Lower leg skin (tissue), 4 donors: ENCODE measurements at regions not wholly inside any gene's neighbourhood (a gene's known extent, or its start where the extent isn't known, plus 50 kb on each side); places are given as distances from the start of the nearest gene placed in this dataset.
"Not testable (repeated sequence)": the region's sequence is repeated elsewhere in the genome, so short reads cannot be mapped to it uniquely, and the experiment has no call there.

ENCODE experiments used
- DNase-seq, 2 donors: peaks; one replicate each; pipeline ENCODE4 v3.0.0-alpha.2; 2019; ENCODE audit warnings: low spot score in 2 of 2
- H3K4me3 ChIP-seq: fragments of 200-600 bp; sonication (generic); 2 replicates; pipeline ENCODE4 v1.5.1; 2017; ENCODE audit warnings: mild to moderate bottlenecking, low read depth; ENCODE audit not compliant: poor library complexity, severe bottlenecking
- CTCF ChIP-seq, 3 donors: fragments of 450-650 bp; IDR thresholded peaks; one replicate each; pipeline ENCODE4 v1.5.1; 2016; ENCODE audit warnings: antibody characterized with exemption in 3 of 3, mild to moderate bottlenecking in 3 of 3, moderate library complexity in 2 of 3
- POLR2A ChIP-seq, 2 donors: fragments of 450-650 bp; IDR thresholded peaks; one replicate each; pipeline ENCODE4 v1.6.1; 2016 to 2017; ENCODE audit warnings: antibody characterized with exemption in 2 of 2, mild to moderate bottlenecking in 1 of 2, moderate library complexity in 1 of 2
- WGBS, 2 donors: methylation state at CpG; one replicate each; pipeline ENCODE4 v1.1.5; 2018; 5-methylcytosine and 5-hydroxymethylcytosine counted together
- intact Hi-C: fragments of 100-400 bp; cut with DNase I; formaldehyde crosslinking; loops from one replicate; pipeline ENCODE4 v1.15.0; 2023; ENCODE audit warnings: low total_unique reads

- no peak for DNase-seq
- intact Hi-C loops, result no loop called here
- no peak for TF ChIP-seq CTCF (IDR thresholded peaks at IDR 0.05)
- no peak for TF ChIP-seq POLR2A (IDR thresholded peaks at IDR 0.05)
- no peak overlapping the region for H3K4me3 ChIP-seq
- WGBS, 2 donors, result 80 to 85% methylated on average over 4 of the region's 4 CpGs
Measured at GRCh38 chr20:8994045-8994444, 74.8 kb upstream of the PLCB4 start.

DNA sequence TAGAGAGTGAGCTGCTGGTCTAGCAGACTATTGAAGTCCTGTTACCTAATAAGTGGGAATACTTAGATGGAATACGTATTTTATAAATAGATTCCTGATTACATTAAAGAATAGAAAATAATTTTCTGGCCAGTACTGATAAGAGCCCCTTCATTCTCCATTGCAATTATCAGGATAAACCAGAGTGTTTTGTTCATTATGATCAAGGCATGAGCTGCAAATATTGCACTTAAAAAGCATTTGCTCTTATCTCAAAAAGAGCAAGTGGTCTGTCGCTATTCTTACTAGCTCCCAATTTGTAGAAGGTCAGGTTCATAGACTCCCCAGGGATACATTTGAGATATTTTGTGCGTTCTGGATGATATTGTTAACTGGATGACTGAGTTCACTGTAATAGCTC, 73.1 kb upstream of the PLCB4 start:
- intact Hi-C loops, result no loop called here
- WGBS, 2 donors, result 70 to 80% methylated on average over 3 of the region's 3 CpGs
- no peak overlapping the region for H3K4me3 ChIP-seq
- DNase-seq, result no peak
- TF ChIP-seq CTCF (IDR thresholded peaks at IDR 0.05) (no peak), POLR2A (IDR thresholded peaks at IDR 0.05) (no peak)

- intact Hi-C loops, result no loop called here
- no peak for DNase-seq
- WGBS, 2 donors, result 69 to 78% methylated on average over 2 of the region's 2 CpGs
- TF ChIP-seq CTCF (IDR thresholded peaks at IDR 0.05) (no peak), POLR2A (IDR thresholded peaks at IDR 0.05) (no peak)
- H3K4me3 ChIP-seq, result no peak overlapping the region
Measured at GRCh38 chr20:8996817-8997512, 71.9 kb upstream of the PLCB4 start.

GRCh38 chr20:8997701-8998117, 71.2 kb upstream of the PLCB4 start:
- H3K4me3 ChIP-seq, result no peak overlapping the region
- 73 to 80% methylated on average over 4 of the region's 4 CpGs for WGBS, 2 donors
- intact Hi-C loops, result no loop called here
- no peak for DNase-seq
- TF ChIP-seq POLR2A (IDR thresholded peaks at IDR 0.05) (no peak), CTCF (IDR thresholded peaks at IDR 0.05) (no peak)

- no peak overlapping the region for H3K4me3 ChIP-seq
- 80% methylated on average over 2 of the region's 2 CpGs for WGBS, 2 donors
- TF ChIP-seq CTCF (IDR thresholded peaks at IDR 0.05) (no peak), POLR2A (IDR thresholded peaks at IDR 0.05) (no peak)
- intact Hi-C loops, result no loop called here
- no peak for DNase-seq
Measured at GRCh38 chr20:9011121-9011520, 57.8 kb upstream of the PLCB4 start.

GRCh38 chr20:9015232-9015983, 53.5 kb upstream of the PLCB4 start:
- WGBS, 2 donors, result 79 to 80% methylated on average over 4 to 5 of the region's 6 CpGs
- H3K4me3 ChIP-seq, intact Hi-C loops, DNase-seq: not testable (repeated sequence)
